ENCODE measurements at regions not wholly inside any gene's neighbourhood (a gene's known extent, or its start where the extent isn't known, plus 50 kb on each side); places are given as distances from the start of the nearest gene placed in this dataset.
"Not testable (repeated sequence)": the region's sequence is repeated elsewhere in the genome, so short reads cannot be mapped to it uniquely, and the experiment has no call there.

DNA sequence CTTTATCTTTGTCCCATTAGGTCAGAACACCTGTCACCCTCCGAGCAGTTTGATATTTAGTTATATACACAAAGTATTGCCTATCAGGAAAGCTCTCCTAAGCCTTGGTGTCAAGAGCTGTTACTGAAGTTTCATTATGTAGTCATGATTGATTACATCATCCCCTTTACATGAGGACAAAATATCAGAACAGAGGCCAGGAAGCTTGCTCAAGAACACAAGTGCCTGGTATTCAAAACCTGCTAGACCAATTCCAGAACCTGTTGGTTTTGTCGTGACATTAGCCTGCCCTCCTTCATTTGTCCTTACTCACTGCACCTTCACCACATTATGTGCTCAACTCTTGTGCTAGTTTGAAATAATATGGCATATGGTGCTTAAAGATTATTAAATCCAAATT is 377.1 kb downstream of the CDH19 start:
- Histone ChIP-seq H3K9me3 (ENCODE audit: control insufficient read depth in 1 of 2, insufficient read depth in 1 of 2, low read length in 2 of 2) (peaks cover 0 to 10% of the 10 kb centered on the region in 2 experiments), H3K27ac (ENCODE audit: low read depth in 1 of 2, low read length in 2 of 2) (no peak overlapping the region), H3K27me3 (ENCODE audit: control insufficient read depth in 1 of 2, insufficient read depth in 2 of 2, low read length in 2 of 2) (no peaks in the 10 kb centered on the region), H3K36me3 (ENCODE audit: insufficient read depth, low read length) (no peaks in the 10 kb centered on the region), H3K4me1 (ENCODE audit: insufficient read depth, low read length) (no peaks in the 10 kb centered on the region), H3K4me3 (ENCODE audit: low read length) (no peak overlapping the region)
- ChIA-PET POLR2A (no interaction called here), CTCF (no interaction called here)
- Mint-ChIP-seq H3K9me3 (peaks cover 3% of the 10 kb centered on the region), H3K4me1 (ENCODE audit: low read depth) (no peaks in the 10 kb centered on the region), H3K27me3 (no peaks in the 10 kb centered on the region), H3K4me3 (no peak overlapping the region), H3K27ac (no peak overlapping the region), H3K36me3 (ENCODE audit: low read depth) (no peaks in the 10 kb centered on the region)
- intact Hi-C loops (cut with DNase I, micrococcal nuclease) = no loop called here
- ATAC-seq (ENCODE audit: poor library complexity) (no peak), DNase-seq (no peak)
- TF ChIP-seq, protein P1, sequence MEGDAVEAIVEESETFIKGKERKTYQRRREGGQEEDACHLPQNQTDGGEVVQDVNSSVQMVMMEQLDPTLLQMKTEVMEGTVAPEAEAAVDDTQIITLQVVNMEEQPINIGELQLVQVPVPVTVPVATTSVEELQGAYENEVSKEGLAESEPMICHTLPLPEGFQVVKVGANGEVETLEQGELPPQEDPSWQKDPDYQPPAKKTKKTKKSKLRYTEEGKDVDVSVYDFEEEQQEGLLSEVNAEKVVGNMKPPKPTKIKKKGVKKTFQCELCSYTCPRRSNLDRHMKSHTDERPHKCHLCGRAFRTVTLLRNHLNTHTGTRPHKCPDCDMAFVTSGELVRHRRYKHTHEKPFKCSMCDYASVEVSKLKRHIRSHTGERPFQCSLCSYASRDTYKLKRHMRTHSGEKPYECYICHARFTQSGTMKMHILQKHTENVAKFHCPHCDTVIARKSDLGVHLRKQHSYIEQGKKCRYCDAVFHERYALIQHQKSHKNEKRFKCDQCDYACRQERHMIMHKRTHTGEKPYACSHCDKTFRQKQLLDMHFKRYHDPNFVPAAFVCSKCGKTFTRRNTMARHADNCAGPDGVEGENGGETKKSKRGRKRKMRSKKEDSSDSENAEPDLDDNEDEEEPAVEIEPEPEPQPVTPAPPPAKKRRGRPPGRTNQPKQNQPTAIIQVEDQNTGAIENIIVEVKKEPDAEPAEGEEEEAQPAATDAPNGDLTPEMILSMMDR (IDR thresholded peaks at IDR 0.05) = no peak

DNA sequence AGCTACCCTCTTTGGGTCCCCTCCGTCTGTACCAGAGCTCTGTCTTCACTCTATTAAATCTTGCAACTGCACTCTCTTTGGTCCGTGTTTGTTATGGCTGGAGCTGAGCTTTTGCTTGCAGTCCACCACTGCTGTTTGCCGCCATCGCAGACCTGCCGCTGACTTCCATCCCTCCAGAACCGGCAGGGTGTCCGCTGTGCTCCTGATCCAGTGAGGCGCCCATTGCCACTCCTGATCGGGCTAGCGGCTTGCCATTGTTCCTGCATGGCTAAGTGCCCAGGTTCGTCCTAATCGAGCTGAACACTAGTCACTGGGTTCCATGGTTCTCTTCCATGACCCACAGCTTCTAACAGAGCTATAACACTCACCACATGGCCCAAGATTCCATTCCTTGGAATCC is 380.6 kb downstream of the CDH19 start:
- POLR2A ChIA-PET; H3K4me1 ChIP-seq (ENCODE audit: insufficient read depth, low read length); H3K27me3 Mint-ChIP-seq; intact Hi-C loops (cut with DNase I, micrococcal nuclease); H3K36me3 ChIP-seq (ENCODE audit: insufficient read depth, low read length); H3K9me3 Mint-ChIP-seq; H3K4me3 Mint-ChIP-seq; ATAC-seq (ENCODE audit: poor library complexity); H3K27me3 ChIP-seq (ENCODE audit: control insufficient read depth in 1 of 2, insufficient read depth in 2 of 2, low read length in 2 of 2); H3K4me1 Mint-ChIP-seq (ENCODE audit: low read depth); CTCF ChIA-PET; H3K27ac Mint-ChIP-seq; H3K27ac ChIP-seq (ENCODE audit: low read depth in 1 of 2, low read length in 2 of 2); H3K36me3 Mint-ChIP-seq (ENCODE audit: low read depth); H3K4me3 ChIP-seq (ENCODE audit: low read length); DNase-seq; H3K9me3 ChIP-seq (ENCODE audit: control insufficient read depth in 1 of 2, insufficient read depth in 1 of 2, low read length in 2 of 2): not testable (repeated sequence)

DNA sequence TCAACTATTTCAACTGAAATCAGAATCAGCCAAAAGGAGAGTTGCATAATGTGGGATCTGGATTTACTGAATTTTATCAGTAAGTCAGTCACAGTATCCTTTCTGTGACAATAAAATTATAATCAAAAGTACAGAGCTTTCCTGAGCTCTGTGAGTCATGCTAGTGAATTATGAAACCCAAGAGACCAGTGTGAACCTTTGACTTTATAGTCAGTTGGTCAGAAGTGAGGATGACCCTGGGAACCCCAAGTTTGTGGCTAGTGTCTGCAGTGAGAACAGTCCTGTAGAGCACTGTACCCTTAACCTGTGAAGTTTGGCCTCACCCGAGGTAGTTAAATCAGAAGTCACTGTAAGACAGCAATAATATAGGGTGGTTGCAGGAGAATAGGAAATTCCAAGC is 381.7 kb downstream of the CDH19 start:
- no peaks in the 10 kb centered on the region for H3K27me3 Mint-ChIP-seq
- CTCF ChIA-PET = no interaction called here
- TF ChIP-seq, protein P1 (IDR thresholded peaks at IDR 0.05) = no peak
- Histone ChIP-seq H3K4me3 (ENCODE audit: low read length) (no peak overlapping the region), H3K27ac (ENCODE audit: low read depth in 1 of 2, low read length in 2 of 2) (no peak overlapping the region), H3K4me1 (ENCODE audit: insufficient read depth, low read length) (no peaks in the 10 kb centered on the region), H3K36me3 (ENCODE audit: insufficient read depth, low read length) (no peaks in the 10 kb centered on the region), H3K9me3 (ENCODE audit: control insufficient read depth in 1 of 2, insufficient read depth in 1 of 2, low read length in 2 of 2) (peaks cover 0 to 10% of the 10 kb centered on the region in 2 experiments), H3K27me3 (ENCODE audit: control insufficient read depth in 1 of 2, insufficient read depth in 2 of 2, low read length in 2 of 2) (no peaks in the 10 kb centered on the region)
- H3K9me3 Mint-ChIP-seq = peaks cover 8% of the 10 kb centered on the region
- no peak overlapping the region for H3K27ac Mint-ChIP-seq
- intact Hi-C loops (cut with DNase I, micrococcal nuclease) = no loop called here
- no peak for DNase-seq
- POLR2A ChIA-PET = no interaction called here
- no peaks in the 10 kb centered on the region for H3K36me3 Mint-ChIP-seq (ENCODE audit: low read depth)
- no peak overlapping the region for H3K4me3 Mint-ChIP-seq
- no peaks in the 10 kb centered on the region for H3K4me1 Mint-ChIP-seq (ENCODE audit: low read depth)
- ATAC-seq (ENCODE audit: poor library complexity) = no peak

DNA sequence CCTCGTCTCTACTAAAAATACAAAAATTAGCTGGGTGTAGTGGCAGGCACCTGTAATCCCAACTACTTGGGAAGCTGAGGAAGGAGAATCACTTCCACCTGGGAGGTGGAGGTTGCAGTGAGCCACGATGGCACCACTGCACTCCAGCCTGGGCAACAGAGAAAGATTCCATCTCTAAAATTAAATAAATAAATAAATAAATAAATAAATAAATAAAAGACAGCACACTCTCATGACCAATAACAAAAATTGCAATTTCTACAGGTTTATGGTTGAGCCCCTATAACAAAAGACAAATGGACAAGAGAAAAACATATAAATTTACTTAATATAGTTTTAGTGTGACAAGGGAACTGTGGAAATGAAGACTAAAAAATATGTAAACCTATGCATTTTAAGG is 384.1 kb downstream of the CDH19 start:
- ChIA-PET CTCF (no interaction called here), POLR2A (no interaction called here)
- no peaks in the 10 kb centered on the region for H3K4me1 Mint-ChIP-seq (ENCODE audit: low read depth)

More for the DNA sequence above, 384.1 kb downstream of the CDH19 start:
- peaks cover 0 to 7% of the 10 kb centered on the region in 2 experiments for H3K9me3 ChIP-seq (ENCODE audit: control insufficient read depth in 1 of 2, insufficient read depth in 1 of 2, low read length in 2 of 2)
- H3K27me3 Mint-ChIP-seq = no peaks in the 10 kb centered on the region
- H3K4me3 ChIP-seq (ENCODE audit: low read length) = no peak overlapping the region
- intact Hi-C loops (cut with DNase I, micrococcal nuclease) = loop anchor here in 1 of 2 experiments (10.0 kb wide), 1 partner anchor 65 kb away; no protein-coding TSS in a partner anchor
- no peaks in the 10 kb centered on the region for H3K27me3 ChIP-seq (ENCODE audit: control insufficient read depth in 1 of 2, insufficient read depth in 2 of 2, low read length in 2 of 2)
- H3K4me1 ChIP-seq (ENCODE audit: insufficient read depth, low read length) = no peaks in the 10 kb centered on the region
- no peaks in the 10 kb centered on the region for H3K36me3 ChIP-seq (ENCODE audit: insufficient read depth, low read length)
- TF ChIP-seq, protein P1 (IDR thresholded peaks at IDR 0.05) = no peak
- no peak overlapping the region for H3K4me3 Mint-ChIP-seq
- H3K9me3 Mint-ChIP-seq = peaks cover 9% of the 10 kb centered on the region
- DNase-seq (no peak), ATAC-seq (ENCODE audit: poor library complexity) (no peak)
- H3K36me3 Mint-ChIP-seq (ENCODE audit: low read depth) = no peaks in the 10 kb centered on the region
- H3K27ac Mint-ChIP-seq = no peak overlapping the region
- H3K27ac ChIP-seq (ENCODE audit: low read depth in 1 of 2, low read length in 2 of 2) = no peak overlapping the region
